Islet precursor cell (in vitro differentiated cells): ENCODE measurements at regions not wholly inside any gene's neighbourhood (a gene's known extent, or its start where the extent isn't known, plus 50 kb on each side); places are given as distances from the start of the nearest gene placed in this dataset.

ENCODE experiments used
- DNase-seq: peaks from one replicate; pipeline ENCODE4 v3.0.0-alpha.2; 2018

DNA sequence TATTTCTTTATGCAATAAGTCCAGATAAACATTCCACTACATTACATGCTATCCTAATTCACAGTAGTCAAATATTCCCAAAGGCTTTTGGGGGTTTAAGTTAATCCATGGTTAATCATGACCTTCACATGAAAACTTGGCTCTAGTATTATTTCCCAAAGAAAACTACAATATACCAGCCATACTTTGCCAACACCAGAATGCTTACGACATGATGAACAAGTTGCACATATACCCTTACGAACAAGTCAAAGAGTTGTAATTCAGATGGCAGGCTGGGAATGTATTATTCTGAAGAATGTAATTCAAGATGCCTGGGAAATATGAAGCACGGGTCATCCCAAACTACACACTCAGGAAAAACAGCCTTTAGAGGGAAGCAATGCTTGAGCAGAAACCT lies 499.6 kb downstream of the PPARGC1A start:
- no peak for DNase-seq

- no peak for DNase-seq
Measured at GRCh38 chr4:23388699-23389395, 501.0 kb downstream of the PPARGC1A start.

DNA sequence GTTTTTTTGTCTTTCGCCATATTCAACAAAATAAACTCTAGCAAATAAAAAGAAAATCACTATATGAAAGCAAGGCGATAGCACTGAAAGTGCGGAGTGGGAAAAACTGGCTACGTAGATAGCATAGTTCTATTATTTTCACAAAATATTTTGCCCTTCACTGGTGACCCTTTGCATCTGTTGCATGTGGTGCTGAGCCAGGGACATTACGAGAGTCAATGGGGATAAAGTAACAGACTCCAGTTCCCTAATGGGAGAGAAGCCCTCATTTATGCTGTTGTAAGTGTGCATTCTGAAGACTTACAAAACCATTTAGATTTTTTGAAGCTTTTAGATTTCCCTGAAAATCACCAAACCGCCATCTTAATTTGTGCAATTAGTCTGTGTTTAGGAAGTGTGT lies 501.6 kb downstream of the PPARGC1A start:
- DNase-seq: no peak

DNA sequence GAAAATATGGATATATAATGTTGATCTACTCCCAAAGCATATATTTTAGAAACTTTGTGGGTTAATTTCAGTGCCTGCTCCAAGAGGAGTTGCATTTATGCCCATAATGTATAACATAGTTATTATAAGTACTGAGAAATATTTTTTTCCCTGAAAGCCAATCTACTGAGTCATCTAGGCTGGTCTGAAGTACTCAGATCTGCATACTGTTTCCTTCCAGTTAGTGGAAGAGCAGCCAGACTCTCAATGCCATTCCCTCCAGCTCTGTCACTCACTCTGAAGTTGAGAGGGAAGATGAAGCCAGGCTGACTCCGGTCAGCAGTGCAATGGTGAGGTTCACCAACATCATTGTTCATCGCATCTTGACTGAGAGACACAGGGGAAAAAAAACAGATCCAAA lies 505.1 kb downstream of the PPARGC1A start:
- DNase-seq: no peak

- DNase-seq: no peak
Measured at GRCh38 chr4:23382879-23383278, 507.0 kb downstream of the PPARGC1A start.

DNA sequence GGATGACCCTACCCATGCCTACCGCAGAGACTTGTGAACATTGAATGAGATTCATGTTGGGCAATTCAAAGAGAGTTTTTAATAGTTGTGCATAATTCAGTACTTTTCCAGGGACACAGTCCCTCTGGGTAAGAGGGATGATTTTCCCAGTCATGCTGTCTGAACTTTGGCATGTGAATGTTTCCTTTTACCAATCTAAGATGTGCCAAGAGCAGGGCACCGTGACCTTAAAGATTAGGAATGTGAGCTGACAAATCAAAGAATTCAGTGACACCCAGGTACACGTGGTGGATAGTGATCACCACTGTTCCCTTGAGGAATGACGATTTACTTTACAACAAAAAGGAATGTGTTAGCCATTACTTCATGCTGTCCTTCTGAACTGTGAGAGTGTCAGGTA lies 515.6 kb downstream of the PPARGC1A start:
- no peak for DNase-seq

- peak; percentile 57 for DNase-seq
Measured at GRCh38 chr4:23373261-23373660, 516.6 kb downstream of the PPARGC1A start.

GRCh38 chr4:23371533-23371932 lies 518.3 kb downstream of the PPARGC1A start:
- no peak for DNase-seq

DNA sequence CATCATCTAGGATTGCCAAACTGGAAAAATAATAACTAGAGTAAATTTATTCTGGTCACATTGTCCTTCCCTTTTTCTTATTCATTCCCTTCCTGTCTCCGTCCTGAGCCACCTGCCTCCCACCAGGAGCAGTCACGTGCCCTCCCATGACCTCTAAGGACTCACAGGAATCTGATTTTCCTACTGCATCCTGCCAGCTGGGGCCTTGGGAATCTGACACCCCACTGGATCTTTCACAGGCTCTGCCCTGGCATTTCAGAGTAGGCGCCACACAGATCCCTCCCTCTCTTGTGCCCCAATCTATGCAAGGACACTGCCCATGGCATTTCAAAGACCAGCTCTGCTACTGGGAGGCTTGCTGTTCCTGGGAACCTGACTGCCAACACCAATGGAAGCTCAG lies 520.5 kb downstream of the PPARGC1A start:
- no peak for DNase-seq

DNA sequence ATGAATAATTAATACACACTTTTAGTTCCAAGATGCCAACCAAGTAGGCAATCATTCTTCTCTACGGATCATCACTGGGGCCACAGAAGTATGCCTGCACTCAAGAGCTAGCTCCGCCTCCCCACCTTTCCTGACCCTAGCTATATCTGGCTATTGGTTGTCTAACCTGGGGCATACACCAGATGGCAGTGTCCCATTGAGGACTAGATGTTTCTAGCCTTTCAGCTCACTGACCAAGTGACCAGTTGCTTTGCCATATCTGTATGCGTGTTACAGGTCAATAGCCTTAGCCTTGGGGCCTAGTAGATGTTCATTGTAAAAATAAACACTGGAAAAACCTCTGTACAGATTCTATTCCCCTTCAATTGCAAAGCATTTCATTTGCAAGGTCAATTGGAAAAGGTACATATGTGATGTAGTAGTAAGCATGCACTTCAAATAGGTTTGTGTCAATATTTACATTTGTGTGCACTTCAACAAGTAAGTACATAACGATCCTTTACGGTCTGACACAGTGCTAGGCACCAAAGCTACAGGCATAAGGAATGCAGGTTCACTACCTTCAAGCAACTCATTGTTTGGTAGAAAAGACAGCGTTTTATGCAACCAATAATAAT lies 521.7 kb downstream of the PPARGC1A start:
- peak; percentile 67 for DNase-seq

- no peak for DNase-seq
Measured at GRCh38 chr4:23366557-23366906, 523.3 kb downstream of the PPARGC1A start.

- no peak for DNase-seq
Measured at GRCh38 chr4:23365871-23366556, 523.8 kb downstream of the PPARGC1A start.

DNA sequence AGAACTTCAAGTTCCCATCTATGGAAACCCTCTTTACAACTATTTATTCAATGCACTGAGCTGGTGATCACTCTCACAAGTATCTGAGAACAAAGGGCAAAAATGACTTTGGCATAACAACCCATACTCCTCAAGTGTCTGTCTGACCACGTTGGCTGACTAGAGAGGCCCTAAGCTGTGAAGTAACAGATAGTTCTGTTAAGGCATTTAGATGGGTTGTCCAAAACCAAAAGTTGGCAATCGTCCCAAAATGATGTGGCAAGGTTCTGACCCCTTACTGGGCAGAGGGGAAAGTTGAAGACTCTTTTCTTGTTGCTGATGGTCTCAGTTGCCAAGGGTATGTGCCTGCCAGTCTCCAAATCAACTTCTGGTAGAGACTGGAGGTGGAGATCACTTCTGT lies 524.8 kb downstream of the PPARGC1A start:
- no peak for DNase-seq

DNA sequence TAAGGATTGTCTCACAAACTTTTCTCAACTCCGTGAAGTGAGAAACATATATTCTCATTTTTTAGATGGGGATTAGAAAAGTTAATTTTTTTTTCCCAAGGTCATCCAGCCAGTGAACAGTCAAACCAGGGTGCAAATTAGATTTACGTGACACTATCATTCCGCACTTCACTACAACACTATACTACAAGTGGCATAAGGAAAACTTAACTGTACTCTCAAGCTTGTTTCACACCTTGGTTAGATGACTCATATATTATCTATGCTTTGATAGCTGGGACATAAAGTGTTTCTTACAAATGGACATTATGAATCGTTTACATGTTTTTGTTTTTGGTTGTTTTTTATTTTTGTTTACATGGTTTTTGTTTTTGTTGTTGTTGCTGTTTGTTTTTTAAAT lies 525.7 kb downstream of the PPARGC1A start:
- DNase-seq: no peak

GRCh38 chr4:23361453-23361852 lies 528.4 kb downstream of the PPARGC1A start:
- DNase-seq: no peak

- DNase-seq: no peak
Measured at GRCh38 chr4:23360718-23361117, 529.1 kb downstream of the PPARGC1A start.

GRCh38 chr4:23355258-23355657 lies 534.6 kb downstream of the PPARGC1A start:
- DNase-seq: no peak

DNA sequence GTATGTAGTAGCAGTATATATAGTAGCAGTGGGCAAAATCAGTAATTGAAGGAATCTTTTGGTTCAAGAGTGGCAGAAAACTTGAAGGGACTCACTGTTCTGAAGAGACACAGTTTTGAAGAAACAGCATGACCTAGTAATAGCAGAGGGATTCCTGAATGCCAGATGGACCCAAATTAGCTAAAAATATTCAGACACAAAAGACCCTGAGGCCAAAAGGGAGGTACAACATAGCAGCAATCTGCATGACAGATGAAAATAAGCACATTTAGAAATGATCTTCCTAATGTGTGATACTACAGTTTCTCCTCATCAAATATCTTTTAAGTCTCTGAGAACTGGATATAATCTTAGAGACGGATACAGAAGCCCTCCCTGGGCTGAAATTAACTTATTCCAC lies 536.6 kb downstream of the PPARGC1A start:
- DNase-seq: no peak

DNA sequence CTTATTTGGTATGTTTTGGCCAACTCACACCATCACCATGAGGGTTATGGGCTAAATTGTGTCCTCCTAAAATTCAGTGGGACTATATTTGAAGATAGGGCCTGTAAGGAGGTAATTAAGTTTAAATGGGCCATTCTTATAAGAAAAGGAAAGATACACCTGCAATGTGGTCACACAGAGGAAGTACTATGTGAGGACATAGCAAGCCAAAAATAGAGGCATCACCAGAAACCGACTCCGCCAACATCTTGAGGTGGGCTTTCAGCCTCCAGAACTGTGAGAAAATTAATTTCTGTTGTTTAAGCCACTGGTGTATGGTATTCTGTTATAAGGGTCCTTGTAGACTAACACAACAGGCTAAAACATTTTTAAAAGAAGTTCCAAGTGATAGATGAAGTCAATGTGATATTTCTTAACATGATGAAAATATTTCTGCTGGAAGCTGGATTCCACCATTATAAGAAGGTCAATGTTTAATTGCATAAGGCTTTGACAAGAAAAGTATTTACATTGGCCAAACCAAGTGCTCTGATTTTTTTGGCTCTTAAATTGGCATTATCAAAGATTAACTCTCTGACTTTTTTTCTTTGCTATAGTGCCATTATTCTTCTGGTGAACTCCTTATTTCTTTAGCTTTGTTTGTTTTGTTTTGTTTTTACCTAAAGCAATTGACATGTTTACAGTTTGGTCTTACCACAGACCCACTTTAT lies 540.9 kb downstream of the PPARGC1A start:
- DNase-seq: no peak

- DNase-seq: no peak
Measured at GRCh38 chr4:23337292-23337691, 552.6 kb downstream of the PPARGC1A start.

DNA sequence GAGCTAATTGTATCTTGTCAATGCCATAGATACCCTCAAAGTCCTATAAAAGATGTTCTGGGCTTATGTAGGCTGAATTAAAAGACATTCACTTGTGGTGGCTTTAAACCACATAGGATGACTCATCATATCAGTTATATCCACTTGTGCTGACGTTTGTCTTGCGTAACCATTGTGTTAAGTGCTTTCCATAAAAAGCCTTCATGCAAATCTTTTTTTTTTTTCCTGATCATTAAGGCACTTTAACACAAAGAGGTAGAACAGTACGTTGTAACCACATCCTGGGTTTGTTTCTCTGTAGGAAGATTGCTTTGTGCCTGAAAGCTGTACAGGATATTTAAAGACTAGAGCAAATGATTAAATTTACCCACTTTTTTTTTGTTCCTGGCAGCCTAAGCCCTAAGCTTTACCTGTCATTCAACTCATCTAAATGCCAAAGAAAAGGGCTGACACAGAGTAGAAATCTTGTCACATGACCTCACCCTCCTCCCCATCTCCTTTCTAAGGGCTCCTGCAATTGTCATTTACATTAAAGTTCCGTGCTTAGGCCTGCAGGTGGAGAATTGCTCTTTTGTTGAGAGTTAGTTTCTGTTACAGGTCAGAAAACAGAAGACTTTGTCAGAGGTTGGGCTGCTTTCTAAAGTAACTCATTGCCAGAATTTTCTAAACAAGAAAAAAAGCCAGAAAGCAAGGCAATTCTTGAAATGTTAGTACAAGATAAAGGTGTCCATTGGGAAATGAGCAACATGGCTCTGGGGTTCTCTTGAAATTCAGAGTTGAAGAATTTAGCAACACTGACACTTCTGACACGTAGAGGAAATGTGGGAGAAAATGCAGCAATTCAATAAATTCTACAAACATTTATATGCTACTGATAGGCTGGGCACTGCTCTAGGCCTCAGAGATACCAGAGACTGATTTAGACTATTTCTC lies 555.6 kb downstream of the PPARGC1A start:
- DNase-seq: peak; percentile 52

DNA sequence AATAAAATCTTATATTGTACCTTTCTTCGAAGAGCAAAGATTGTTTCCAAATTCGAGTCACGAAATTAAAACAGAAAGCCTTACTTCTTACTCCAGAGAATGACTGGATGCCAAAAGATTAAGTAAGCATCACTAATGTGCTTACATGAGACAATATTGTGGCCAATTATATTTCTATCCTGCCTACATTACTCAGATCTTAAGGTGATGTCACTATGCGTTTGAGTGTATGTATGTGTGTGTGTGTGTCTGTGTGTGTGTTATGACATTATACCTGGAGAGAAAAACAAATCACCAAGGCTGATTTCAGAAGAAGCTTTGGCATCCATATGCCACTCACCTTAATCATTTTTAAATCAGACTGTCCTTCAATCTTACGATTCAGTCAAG lies 556.3 kb downstream of the PPARGC1A start:
- DNase-seq: no peak

- no peak for DNase-seq
Measured at GRCh38 chr4:23332313-23332712, 557.5 kb downstream of the PPARGC1A start.
